A549 (cell line): ENCODE measurements at regions not wholly inside any gene's neighbourhood (a gene's known extent, or its start where the extent isn't known, plus 50 kb on each side); places are given as distances from the start of the nearest gene placed in this dataset.

Source experiments
- EHMT2 ChIP-seq: fragments of 200-600 bp; sonication (generic); IDR thresholded peaks from 2 replicates; pipeline ENCODE4 v1.6.1; 2016; ENCODE audit warnings: antibody characterized with exemption, low read depth, mild to moderate bottlenecking, moderate library complexity
- HDAC2 ChIP-seq: fragments of 200-600 bp; sonication (generic); IDR thresholded peaks from 2 replicates; pipeline ENCODE4 v1.6.1; 2016
- KDM5A ChIP-seq: fragments of 200-600 bp; sonication (generic); IDR thresholded peaks from 2 replicates; pipeline ENCODE4 v1.6.1; 2016; ENCODE audit warnings: antibody characterized with exemption, mild to moderate bottlenecking
- POLR2A ChIP-seq: IDR thresholded peaks from 2 replicates; pipeline ENCODE4 v1.6.1; 2012; ENCODE audit warnings: mild to moderate bottlenecking, low read length
- ZFP36 ChIP-seq: fragments of 450-650 bp; IDR thresholded peaks from 2 replicates; pipeline ENCODE4 v1.6.1; 2014; ENCODE audit warnings: borderline replicate concordance; ENCODE audit not compliant: partially characterized antibody
- TF ChIP-seq, protein P1 (sequence below): fragments of >200 bp; sonication (Bioruptor Twin); formaldehyde crosslinking; IDR thresholded peaks from 3 replicates; pipeline ENCODE4 v1.5.1; 2016

DNA sequence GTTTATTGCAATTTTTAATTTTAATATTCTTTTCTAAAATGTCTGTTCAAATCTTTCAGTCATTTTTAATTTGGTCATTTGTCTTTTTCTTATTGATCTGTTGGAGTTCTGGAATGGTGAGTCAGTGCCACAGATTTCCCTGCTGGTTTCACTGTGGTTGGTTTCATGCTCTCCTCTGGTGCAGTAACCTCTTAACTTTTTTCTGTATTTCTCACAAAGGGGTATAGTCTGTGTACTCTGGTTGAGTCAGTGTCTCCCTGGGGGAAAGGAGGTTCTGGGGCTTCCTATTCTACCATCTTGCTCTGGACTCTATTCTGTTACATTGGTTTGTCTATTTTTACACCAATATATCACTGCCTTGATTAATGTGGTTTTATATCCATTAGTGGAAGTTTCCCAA, 178.8 kb downstream of the CSNK1G3 start:
- TF ChIP-seq KDM5A (no peak), HDAC2 (no peak), EHMT2 (no peak), ZFP36 (no peak), POLR2A (no peak)
- TF ChIP-seq, protein P1, sequence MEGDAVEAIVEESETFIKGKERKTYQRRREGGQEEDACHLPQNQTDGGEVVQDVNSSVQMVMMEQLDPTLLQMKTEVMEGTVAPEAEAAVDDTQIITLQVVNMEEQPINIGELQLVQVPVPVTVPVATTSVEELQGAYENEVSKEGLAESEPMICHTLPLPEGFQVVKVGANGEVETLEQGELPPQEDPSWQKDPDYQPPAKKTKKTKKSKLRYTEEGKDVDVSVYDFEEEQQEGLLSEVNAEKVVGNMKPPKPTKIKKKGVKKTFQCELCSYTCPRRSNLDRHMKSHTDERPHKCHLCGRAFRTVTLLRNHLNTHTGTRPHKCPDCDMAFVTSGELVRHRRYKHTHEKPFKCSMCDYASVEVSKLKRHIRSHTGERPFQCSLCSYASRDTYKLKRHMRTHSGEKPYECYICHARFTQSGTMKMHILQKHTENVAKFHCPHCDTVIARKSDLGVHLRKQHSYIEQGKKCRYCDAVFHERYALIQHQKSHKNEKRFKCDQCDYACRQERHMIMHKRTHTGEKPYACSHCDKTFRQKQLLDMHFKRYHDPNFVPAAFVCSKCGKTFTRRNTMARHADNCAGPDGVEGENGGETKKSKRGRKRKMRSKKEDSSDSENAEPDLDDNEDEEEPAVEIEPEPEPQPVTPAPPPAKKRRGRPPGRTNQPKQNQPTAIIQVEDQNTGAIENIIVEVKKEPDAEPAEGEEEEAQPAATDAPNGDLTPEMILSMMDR: no peak
